GM19452 (cell line): ENCODE measurements at regions not wholly inside any gene's neighbourhood (a gene's known extent, or its start where the extent isn't known, plus 50 kb on each side); places are given as distances from the start of the nearest gene placed in this dataset.
"Not testable (repeated sequence)": the region's sequence is repeated elsewhere in the genome, so short reads cannot be mapped to it uniquely, and the experiment has no call there.

ENCODE experiments used
- ATAC-seq: cut with Tn5 transposase; IDR thresholded peaks from one replicate; pipeline ENCODE4 v1.9.1; 2021; ENCODE audit not compliant: unreplicated experiment

DNA sequence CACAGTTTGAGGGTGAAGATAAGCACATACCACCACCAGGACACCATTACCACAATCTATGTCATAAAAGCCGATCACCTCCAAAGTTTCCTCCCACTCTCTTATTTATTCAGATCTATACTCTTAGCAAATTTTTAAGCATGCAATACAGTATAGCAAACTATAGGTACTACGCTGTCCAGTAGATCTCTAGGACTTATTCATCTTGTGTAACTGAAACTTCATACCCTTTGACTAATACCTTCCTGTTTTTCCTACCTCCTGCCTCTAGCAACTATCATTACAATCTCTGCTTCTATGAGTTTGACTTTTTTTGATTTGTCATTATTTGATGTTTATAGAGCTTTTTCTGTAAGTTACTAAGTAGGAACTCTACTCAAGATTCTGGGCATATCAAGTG is 84.5 kb upstream of the MANSC4 start:
- ATAC-seq = no peak

DNA sequence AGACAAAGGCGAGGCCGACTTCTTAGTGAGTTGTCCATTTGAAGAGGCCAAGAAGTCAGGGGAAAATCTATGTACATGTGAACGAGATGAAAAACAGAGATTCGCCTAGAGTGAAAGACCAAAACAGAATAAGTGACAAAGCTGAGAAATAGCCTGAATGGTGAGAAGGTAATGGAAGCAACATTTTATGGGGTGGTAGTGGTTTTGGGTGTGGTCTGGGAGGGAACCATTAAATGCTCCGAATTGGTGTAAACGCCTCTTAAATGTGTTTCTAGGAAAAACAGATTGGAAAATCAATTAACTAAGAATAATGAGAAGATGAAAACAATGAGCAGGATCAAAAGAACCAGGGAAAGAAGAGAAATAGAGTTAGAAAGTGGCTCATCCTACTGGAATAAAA is 83.8 kb upstream of the MANSC4 start:
- ATAC-seq = no peak

DNA sequence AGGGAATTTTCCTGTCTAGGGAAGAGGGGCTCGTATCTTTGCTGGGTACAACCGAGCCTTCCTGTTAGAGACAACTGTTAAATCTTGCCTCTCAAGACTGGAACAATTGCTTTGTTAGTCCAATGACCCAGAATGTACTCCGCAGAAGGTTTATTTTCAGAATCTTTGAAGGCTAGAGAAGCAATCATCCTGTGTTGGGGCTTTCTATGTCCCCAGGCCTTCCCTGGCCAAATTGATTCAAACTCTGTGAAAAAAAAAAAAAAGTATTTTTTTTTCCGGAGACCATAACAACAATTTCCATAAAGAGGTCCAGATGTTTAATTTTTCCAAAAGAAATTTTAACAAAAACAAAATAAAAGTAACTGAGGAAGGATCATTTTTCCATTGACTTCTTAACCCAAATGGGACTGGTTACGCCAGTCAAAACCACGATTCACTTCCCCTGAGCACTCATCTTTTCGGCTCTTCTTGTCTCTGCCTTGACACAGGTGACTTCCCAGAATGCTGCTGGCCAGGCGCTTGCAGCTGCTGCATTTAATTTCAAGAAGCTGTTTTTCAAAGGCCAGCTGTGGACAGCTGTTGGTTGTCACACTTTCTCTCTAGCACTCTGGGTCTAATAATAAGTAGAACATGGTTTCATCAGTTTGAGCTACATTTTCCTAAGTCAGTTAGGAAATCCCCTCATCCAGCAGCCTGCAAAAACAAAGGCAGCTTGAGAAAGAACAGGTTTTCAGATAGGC is 81.6 kb upstream of the MANSC4 start:
- ATAC-seq = no peak

DNA sequence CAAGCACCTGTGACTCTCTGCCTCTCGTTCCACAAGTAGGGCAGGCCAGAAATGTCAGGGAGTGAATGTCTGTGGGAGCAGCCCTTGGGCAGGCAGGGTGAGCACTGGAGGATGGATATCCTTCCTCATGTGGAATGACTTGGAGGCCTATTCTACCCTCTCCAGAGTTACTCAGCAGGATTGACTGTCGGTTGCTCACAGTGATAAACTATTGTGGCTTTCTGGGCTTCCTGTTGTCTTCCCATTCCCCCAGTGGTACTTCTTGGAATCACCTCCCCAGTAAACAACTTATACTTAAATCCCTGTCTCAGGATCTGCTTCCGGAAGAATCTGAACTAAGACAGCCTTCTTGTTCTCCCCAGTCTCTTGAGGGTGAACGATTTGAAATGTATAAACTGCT is 79.6 kb upstream of the MANSC4 start:
- no peak for ATAC-seq

DNA sequence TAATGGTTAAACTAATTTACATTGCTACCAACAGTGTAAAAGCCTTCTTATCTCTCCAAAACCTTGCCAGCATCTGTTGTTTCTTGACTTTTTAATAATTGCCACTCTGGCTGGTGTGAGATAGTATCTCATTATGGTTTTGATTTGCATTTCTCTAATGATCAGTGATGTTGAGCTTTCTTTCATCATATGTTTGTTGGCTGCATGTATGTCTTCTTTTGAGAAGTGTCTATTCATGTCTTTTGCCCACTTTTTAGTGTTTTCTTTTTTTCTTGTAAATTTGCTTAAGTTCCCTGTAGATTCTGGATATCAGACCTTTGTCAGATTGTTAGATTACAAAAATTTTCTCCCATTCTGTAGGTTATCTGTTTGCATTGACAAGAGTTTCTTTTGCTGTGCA is 77.0 kb upstream of the MANSC4 start:
- not testable (repeated sequence) for ATAC-seq

DNA sequence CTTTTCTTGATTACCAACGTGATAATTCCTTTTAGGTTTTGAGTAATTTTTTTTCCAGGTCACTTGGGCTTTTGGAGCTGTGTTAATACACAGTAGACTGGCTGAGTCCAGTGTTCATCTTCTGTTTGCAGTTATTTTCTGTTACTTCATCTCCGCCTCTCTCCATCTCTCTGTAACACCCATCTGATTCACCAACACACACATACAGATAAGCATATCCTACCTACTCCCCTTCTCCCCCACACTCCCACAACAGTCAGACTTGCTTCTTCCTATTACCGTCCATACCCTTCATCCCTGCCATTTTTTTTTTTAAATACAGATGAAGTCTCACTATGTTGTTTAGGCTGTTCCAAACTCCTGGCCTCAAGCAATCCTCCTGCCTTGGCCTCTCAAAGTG is 72.7 kb upstream of the MANSC4 start:
- ATAC-seq = no peak
